OCI-LY7 (cell line): ENCODE measurements at regions not wholly inside any gene's neighbourhood (a gene's known extent, or its start where the extent isn't known, plus 50 kb on each side); places are given as distances from the start of the nearest gene placed in this dataset.

Experiments
- BruUV-seq: library from RNA; stranded (reverse); fragments of 400-500 nt; replicated peaks from 2 replicates; lab custom pipeline; 2021; lab: Mats Ljungman, UMichigan
- CTCF ChIA-PET: fragments of 300-600 bp; sonication (Branson Sonifier 250); formaldehyde crosslinking; loops from one replicate; lab custom pipeline; 2022; ENCODE audit warnings: antibody characterized with exemption; ENCODE audit not compliant: unreplicated experiment; lab: Charles Lee
- POLR2A ChIA-PET: fragments of 300-600 bp; sonication (Branson Sonifier 250); formaldehyde crosslinking; loops from one replicate; lab custom pipeline; 2022; ENCODE audit warnings: antibody characterized with exemption; lab: Charles Lee
- DNase-seq: peaks from one replicate; pipeline ENCODE4 v3.0.0-alpha.2; 2015; ENCODE audit warnings: low spot score
- H2AFZ ChIP-seq: fragments of 200-600 bp; sonication (generic), shearing (Covaris generic); 2 replicates; pipeline ENCODE4 v1.6.1; 2014; ENCODE audit warnings: mild to moderate bottlenecking, antibody characterized with exemption, low read length, moderate library complexity
- H3K27ac ChIP-seq: fragments of 200-600 bp; sonication (generic); 2 replicates; pipeline ENCODE4 v1.5.1; 2014; ENCODE audit warnings: mixed run types, low read depth, mild to moderate bottlenecking, moderate library complexity, low read length, inconsistent platforms; ENCODE audit not compliant: poor library complexity, severe bottlenecking
- H3K36me3 ChIP-seq: fragments of 200-600 bp; sonication (generic); 2 replicates; pipeline ENCODE4 v1.6.1; 2014; ENCODE audit warnings: mild to moderate bottlenecking, antibody characterized with exemption, low read length, moderate library complexity, mixed read lengths; ENCODE audit not compliant: insufficient read depth
- H3K4me1 ChIP-seq: fragments of 200-600 bp; sonication (generic); 2 replicates; pipeline ENCODE4 v1.5.1; 2014; ENCODE audit warnings: mild to moderate bottlenecking, low read length; ENCODE audit not compliant: insufficient read depth, poor library complexity, severe bottlenecking
- H3K4me2 ChIP-seq: fragments of 200-600 bp; sonication (generic); 2 replicates; pipeline ENCODE4 v1.6.1; 2014; ENCODE audit warnings: mild to moderate bottlenecking, low read length
- H3K4me3 ChIP-seq: fragments of 200-600 bp; sonication (generic); 2 replicates; pipeline ENCODE4 v1.5.1; 2014; ENCODE audit warnings: mild to moderate bottlenecking, low read depth, low read length; ENCODE audit not compliant: poor library complexity, severe bottlenecking
- H3K79me2 ChIP-seq: fragments of 200-600 bp; sonication (generic); 2 replicates; pipeline ENCODE4 v1.6.1; 2016; ENCODE audit warnings: low read depth, mild to moderate bottlenecking, low read length, moderate library complexity, mixed read lengths; ENCODE audit not compliant: insufficient read depth
- H3K9me2 ChIP-seq: fragments of 200-600 bp; sonication (generic); 2 replicates; pipeline ENCODE4 v1.6.1; 2016; ENCODE audit warnings: mild to moderate bottlenecking, low read length, mixed read lengths; ENCODE audit not compliant: insufficient read depth
- H3K9me3 ChIP-seq: fragments of 200-600 bp; sonication (generic); 2 replicates; pipeline ENCODE4 v1.6.1; 2014; ENCODE audit warnings: mild to moderate bottlenecking, mixed run types, low read length, mixed read lengths
- H4K20me1 ChIP-seq: fragments of 200-600 bp; sonication (generic); 2 replicates; pipeline ENCODE4 v1.6.1; 2014; ENCODE audit warnings: mild to moderate bottlenecking, antibody characterized with exemption, low read length, moderate library complexity, mixed read lengths; ENCODE audit not compliant: insufficient read depth
- CTCF ChIP-seq: fragments of 200-600 bp; sonication (generic); conservative IDR thresholded peaks from 2 replicates; pipeline ENCODE4 v1.5.1; 2014; ENCODE audit warnings: mild to moderate bottlenecking, antibody characterized with exemption, low read length, moderate library complexity, mixed read lengths
- EZH2phosphoT487 ChIP-seq: fragments of 200-600 bp; sonication (generic); IDR thresholded peaks from 2 replicates; pipeline ENCODE4 v1.6.1; 2018; ENCODE audit warnings: low read depth, borderline replicate concordance, mild to moderate bottlenecking, mixed run types, antibody characterized with exemption, low read length, moderate library complexity, mixed read lengths
- intact Hi-C: fragments of 100-400 bp; cut with micrococcal nuclease; formaldehyde crosslinking; loops from one replicate; pipeline ENCODE4 v1.10.0; 2022; ENCODE audit not compliant: unreplicated experiment

- Histone ChIP-seq H4K20me1 (no peaks in the 10 kb centered on the region), H3K9me2 (no peaks in the 10 kb centered on the region), H3K4me3 (no peak overlapping the region), H3K36me3 (no peaks in the 10 kb centered on the region), H3K79me2 (no peaks in the 10 kb centered on the region), H3K4me1 (no peaks in the 10 kb centered on the region), H3K27ac (no peak overlapping the region), H3K4me2 (no peak overlapping the region), H2AFZ (no peak overlapping the region), H3K9me3 (no peaks in the 10 kb centered on the region)
- CTCF ChIA-PET: no interaction called here
- TF ChIP-seq CTCF: no peak
- no peak for DNase-seq
- POLR2A ChIA-PET: no interaction called here
- BruUV-seq: no TSS peak
- intact Hi-C loops: no loop called here
Observed at GRCh38 chrX:22395372-22395771, 122.7 kb downstream of the CBLL2 start.

GRCh38 chrX:22396408-22396807, 123.7 kb downstream of the CBLL2 start:
- H3K4me3 ChIP-seq: no peak overlapping the region
- no peaks in the 10 kb centered on the region for H4K20me1 ChIP-seq
- no peak overlapping the region for H3K27ac ChIP-seq
- no peaks in the 10 kb centered on the region for H3K4me1 ChIP-seq
- no peaks in the 10 kb centered on the region for H3K36me3 ChIP-seq
- no peak for TF ChIP-seq EZH2phosphoT487
- TF ChIP-seq CTCF: no peak
- H3K9me2 ChIP-seq: no peaks in the 10 kb centered on the region
- no peak for DNase-seq
- intact Hi-C loops: no loop called here
- H3K4me2 ChIP-seq: no peak overlapping the region
- CTCF ChIA-PET: no interaction called here
- H3K79me2 ChIP-seq: no peaks in the 10 kb centered on the region
- POLR2A ChIA-PET: no interaction called here
- H3K9me3 ChIP-seq: no peaks in the 10 kb centered on the region
- H2AFZ ChIP-seq: no peak overlapping the region
- BruUV-seq: no TSS peak

- Histone ChIP-seq H3K79me2 (no peaks in the 10 kb centered on the region), H3K9me3 (no peaks in the 10 kb centered on the region), H3K27ac (no peak overlapping the region), H2AFZ (no peak overlapping the region), H3K4me2 (no peak overlapping the region), H4K20me1 (no peaks in the 10 kb centered on the region), H3K4me3 (no peak overlapping the region), H3K4me1 (no peaks in the 10 kb centered on the region), H3K9me2 (no peaks in the 10 kb centered on the region), H3K36me3 (no peaks in the 10 kb centered on the region)
- intact Hi-C loops: no loop called here
- no peak for DNase-seq
- POLR2A ChIA-PET: no interaction called here
- TF ChIP-seq EZH2phosphoT487 (no peak), CTCF (no peak)
- no TSS peak for BruUV-seq
- CTCF ChIA-PET: no interaction called here
Observed at GRCh38 chrX:22397566-22397965, 124.9 kb downstream of the CBLL2 start.
